K562 (cell line): ENCODE measurements at regions not wholly inside any gene's neighbourhood (a gene's known extent, or its start where the extent isn't known, plus 50 kb on each side); places are given as distances from the start of the nearest gene placed in this dataset.

Experiments
- ATAC-seq: fragments of 200-7000 bp; cut with Tn5 transposase; 3 replicates; pipeline ENCODE4 v1.9.1; 2020; ENCODE audit warnings: moderate library complexity
- BruUV-seq: library from RNA; stranded (reverse); fragments of 400-500 nt; replicated peaks from 2 replicates; lab custom pipeline; 2021; lab: Mats Ljungman, UMichigan
- CTCF ChIA-PET: fragments of 300-600 bp; formaldehyde crosslinking; extraction: SDS; loops from one replicate; lab custom pipeline; 2021; ENCODE audit warnings: low intra/inter-chr PET ratio; lab: Yijun Ruan, JAX
- POLR2A ChIA-PET: fragments of 300-600, 350-650 bp; sonication (Branson Sonifier 250); formaldehyde crosslinking; extraction: SDS; loops from one replicate; lab custom pipeline; 2021; ENCODE audit warnings: antibody characterized with exemption, inconsistent platforms; lab: Yijun Ruan, JAX
- DNase-seq, 4 experiments: peaks; one replicate each; pipeline versions ENCODE4 v3.0.0 to v3.0.0-alpha.2; 2011 to 2018; ENCODE audit warnings: low spot score in 3 of 4, mixed read lengths in 3 of 4; ENCODE audit errors: extremely low read depth in 1 of 4
- FAIRE-seq: peaks from 2 replicates; lab custom pipeline; 2011; peaks lifted over from hg19 to GRCh38; lab: Jason Lieb, UNC
- H2AFZ ChIP-seq: 2 replicates; pipeline ENCODE4 v1.6.0; 2011; ENCODE audit warnings: low read depth, low read length, control low read depth, inconsistent platforms
- H3K27ac ChIP-seq: fragments of 200-600 bp; 3 replicates; pipeline ENCODE4 v1.8.0; 2011; ENCODE audit warnings: low read depth, mild to moderate bottlenecking, control low read depth, inconsistent platforms, low read length, moderate library complexity, mixed read lengths; ENCODE audit errors: extremely low read depth
- H3K27me3 ChIP-seq, 2 experiments: fragments of 300-600 bp in 1 of 2; 2 replicates in 1 of 2; 3 replicates in 1 of 2; pipeline versions ENCODE4 v1.6.0 to v1.8.0; 2011; ENCODE audit warnings: inconsistent platforms in 2 of 2, low read length in 2 of 2, mild to moderate bottlenecking in 1 of 2, mixed read lengths in 1 of 2, moderate library complexity in 1 of 2; ENCODE audit not compliant: control insufficient read depth in 2 of 2, insufficient read depth in 2 of 2
- H3K36me3 ChIP-seq: fragments of 300-600 bp; 3 replicates; pipeline ENCODE4 v1.8.0; 2011; ENCODE audit warnings: mild to moderate bottlenecking, low read length, inconsistent platforms; ENCODE audit not compliant: control insufficient read depth, insufficient read depth
- H3K4me1 ChIP-seq, 2 experiments: fragments of 200-600 bp in 1 of 2; replicated peaks in 1 of 2; 2 replicates in 1 of 2; 3 replicates in 1 of 2; pipeline versions ENCODE4 v1.5.1 to v1.8.0; 2011; ENCODE audit warnings: inconsistent platforms in 2 of 2, low read length in 2 of 2, mild to moderate bottlenecking in 1 of 2, mixed read lengths in 1 of 2, moderate library complexity in 1 of 2; ENCODE audit not compliant: control insufficient read depth in 2 of 2, insufficient read depth in 2 of 2
- H3K4me2 ChIP-seq: 2 replicates; pipeline ENCODE4 v1.6.1; 2011; ENCODE audit warnings: low read length, control low read depth, inconsistent platforms, mixed read lengths; ENCODE audit not compliant: insufficient read depth
- H3K4me3 ChIP-seq: fragments of 200-600 bp; sonication (generic), shearing (Covaris generic); 2 replicates; pipeline ENCODE4 v1.5.1; 2016; ENCODE audit warnings: control low read depth, inconsistent platforms
- H3K79me2 ChIP-seq: fragments of 200-600 bp; 3 replicates; pipeline ENCODE4 v1.8.0; 2011; ENCODE audit warnings: low read length, inconsistent platforms; ENCODE audit not compliant: control insufficient read depth, insufficient read depth
- H3K9ac ChIP-seq, 2 experiments: 2 replicates each; pipeline versions ENCODE4 v1.6.0 to v1.6.1; 2011; ENCODE audit warnings: low read depth in 2 of 2, low read length in 2 of 2, control low read depth in 1 of 2, inconsistent platforms in 1 of 2, mild to moderate bottlenecking in 1 of 2, mixed read lengths in 1 of 2; ENCODE audit not compliant: insufficient read depth in 1 of 2
- H3K9me1 ChIP-seq: one replicate; pipeline ENCODE4 v1.6.0; 2011; ENCODE audit warnings: inconsistent platforms, mild to moderate bottlenecking, low read length, moderate library complexity; ENCODE audit not compliant: control insufficient read depth, insufficient read depth
- H3K9me3 ChIP-seq: replicated peaks from 2 replicates; pipeline ENCODE4 v1.5.1; 2011; ENCODE audit warnings: low read depth, low read length, inconsistent platforms; ENCODE audit not compliant: control insufficient read depth, insufficient read depth
- H4K20me1 ChIP-seq: replicated peaks from 2 replicates; pipeline ENCODE4 v1.6.1; 2011; ENCODE audit warnings: low read length, inconsistent platforms, mixed read lengths; ENCODE audit not compliant: control insufficient read depth, insufficient read depth
- CBX3 ChIP-seq, 2 experiments: IDR thresholded peaks; 1 replicate in 1 of 2; 2 replicates in 1 of 2; pipeline ENCODE4 v1.6.1; 2012; ENCODE audit warnings: inconsistent platforms in 2 of 2, low read length in 2 of 2, borderline replicate concordance in 1 of 2, control low read depth in 1 of 2
- GABPA ChIP-seq: fragments of 200-800 bp; sonication (Bioruptor generic); conservative IDR thresholded peaks from 2 replicates; pipeline ENCODE4 v1.6.1; 2016; ENCODE audit warnings: low read depth, missing genetic modification characterization, missing compliant biosample characterization
- TEAD4 ChIP-seq, 2 experiments: sonication (generic) in 1 of 2; formaldehyde crosslinking in 1 of 2; IDR thresholded peaks; 2 replicates each; pipeline versions ENCODE4 v1.6.1 to v1.8.0; 2012 to 2022; ENCODE audit warnings: borderline replicate concordance in 1 of 2, inconsistent platforms in 1 of 2, low read length in 1 of 2, mild to moderate bottlenecking in 1 of 2, missing genetic modification reagents in 1 of 2
- ZNF589 ChIP-seq: fragments of 200-800 bp; sonication (Bioruptor generic); IDR thresholded peaks from 2 replicates; pipeline ENCODE4 v1.6.1; 2016; ENCODE audit warnings: low read depth, missing genetic modification characterization, missing compliant biosample characterization
- ZNF764 ChIP-seq: fragments of 250-450 bp; sonication (Bioruptor Pico); IDR thresholded peaks from 2 replicates; pipeline ENCODE4 v1.4.0; 2020; ENCODE audit warnings: low read depth, mild to moderate bottlenecking, moderate library complexity
- WGBS: fragments of 100-300 bp; shearing (Covaris generic); methylation state at CpG from one replicate; pipeline ENCODE4 v1.1.6; 2016; ENCODE audit warnings: low coverage, mixed read lengths; ENCODE audit not compliant: insufficient coverage; ENCODE audit errors: missing lambda C conversion rate; 5-methylcytosine and 5-hydroxymethylcytosine counted together
- in situ Hi-C: fragments of 300-500 bp; cut with MboI; formaldehyde crosslinking; loops from 4 replicates; pipeline ENCODE4 v1.15.0; 2018; ENCODE audit warnings: inconsistent platforms, mixed read lengths
- intact Hi-C: fragments of 100-400 bp; cut with micrococcal nuclease; formaldehyde crosslinking; loops from 2 replicates; pipeline ENCODE4 v1.14.2; 2022

DNA sequence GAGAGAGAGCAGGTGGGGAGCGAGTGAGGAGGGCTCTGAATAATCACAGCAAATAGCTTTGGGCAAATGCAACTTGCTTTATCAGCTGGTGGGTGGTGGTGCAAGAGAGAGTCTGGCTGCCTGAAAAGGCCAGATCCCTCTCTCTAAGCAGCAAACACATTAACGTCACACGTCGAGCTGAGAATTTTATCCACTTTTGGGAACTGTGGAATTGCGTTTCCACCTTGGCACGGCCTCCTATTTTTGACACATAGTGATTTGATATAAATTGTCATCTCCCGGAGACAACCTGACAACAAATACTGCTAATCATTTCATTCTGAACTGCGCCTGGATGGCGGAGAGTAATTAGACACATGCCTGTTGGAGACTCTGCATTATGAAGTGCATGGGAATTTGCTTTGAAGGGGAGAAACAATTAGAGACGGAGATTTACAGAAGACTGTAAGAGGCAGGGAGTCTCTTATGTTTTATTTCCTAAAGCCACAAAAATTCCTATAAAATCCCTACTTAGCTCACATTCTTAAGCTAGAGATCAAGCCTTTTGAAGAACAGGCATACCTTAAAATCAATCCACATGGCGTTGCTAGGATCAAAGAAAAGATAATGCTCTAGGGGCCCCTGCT is 634.1 kb downstream of the TDRD15 start:
- H3K9ac ChIP-seq = no peak overlapping the region
- in situ Hi-C loops (no loop called here), intact Hi-C loops (no loop called here)
- no peaks in the 10 kb centered on the region for H3K79me2 ChIP-seq
- TF ChIP-seq CBX3 (IDR thresholded peaks at IDR 0.05; ENCODE audit: borderline replicate concordance in 1 of 2, low read length in 2 of 2) (no peak), GABPA (tag) (no peak), TEAD4 (IDR thresholded peaks at IDR 0.05; ENCODE audit: low read length) (no peak), TEAD4 (CRISPR knock-in tag; IDR thresholded peaks at IDR 0.05; ENCODE audit: borderline replicate concordance) (no peak), ZNF764 (CRISPR knock-in tag) (no peak)
- ATAC-seq (no peak), DNase-seq (no peak), FAIRE-seq (no peak)
- no TSS peak for BruUV-seq
- ChIA-PET POLR2A (no interaction called here), CTCF (no interaction called here)
- no peaks in the 10 kb centered on the region for H3K9me1 ChIP-seq
- no peak overlapping the region for H3K27ac ChIP-seq
- no peaks in the 10 kb centered on the region for H3K36me3 ChIP-seq
- no peaks in the 10 kb centered on the region for H4K20me1 ChIP-seq
- no peak overlapping the region for H3K4me3 ChIP-seq
- H2AFZ ChIP-seq = no peak overlapping the region
- H3K27me3 ChIP-seq = no peaks in the 10 kb centered on the region
- H3K9me3 ChIP-seq = no peaks in the 10 kb centered on the region
- 1% methylated on average over 11 of the region's 11 CpGs for WGBS
- no peak overlapping the region for H3K4me2 ChIP-seq
- no peaks in the 10 kb centered on the region for H3K4me1 ChIP-seq

GRCh38 chr2:21759819-21760218 is 636.1 kb downstream of the TDRD15 start:
- POLR2A ChIA-PET = no interaction called here
- no peak for DNase-seq

More at GRCh38 chr2:21759819-21760218, 636.1 kb downstream of the TDRD15 start:
- no peaks in the 10 kb centered on the region for H4K20me1 ChIP-seq
- H3K9ac ChIP-seq = no peak overlapping the region
- H3K27me3 ChIP-seq = no peaks in the 10 kb centered on the region
- CTCF ChIA-PET = no interaction called here
- intact Hi-C loops = no loop called here
- H3K4me1 ChIP-seq = no peaks in the 10 kb centered on the region
- H3K36me3 ChIP-seq = no peaks in the 10 kb centered on the region
- H3K4me3 ChIP-seq = no peak overlapping the region
- no peaks in the 10 kb centered on the region for H3K79me2 ChIP-seq
- no peak overlapping the region for H3K4me2 ChIP-seq
- ATAC-seq (no peak), FAIRE-seq (no peak)
- BruUV-seq = no TSS peak
- H3K27ac ChIP-seq = no peak overlapping the region
- in situ Hi-C loops = no loop called here
- H3K9me3 ChIP-seq = no peaks in the 10 kb centered on the region
- H3K9me1 ChIP-seq = no peaks in the 10 kb centered on the region
- TF ChIP-seq ZNF589 (CRISPR knock-in tag) = no peak
- no peak overlapping the region for H2AFZ ChIP-seq
